GM20000 (cell line): ENCODE measurements at regions not wholly inside any gene's neighbourhood (a gene's known extent, or its start where the extent isn't known, plus 50 kb on each side); places are given as distances from the start of the nearest gene placed in this dataset.

Experiments used
- DNase-seq: peaks from one replicate; pipeline ENCODE4 v3.0.0; 2012; ENCODE audit warnings: low spot score
- TF ChIP-seq, protein P1 (sequence below): IDR thresholded peaks from 2 replicates; pipeline ENCODE4 v1.5.1; 2012; ENCODE audit warnings: mild to moderate bottlenecking, control low read depth; ENCODE audit errors: extremely low read depth, missing control alignments

GRCh38 chr17:31744511-31744951 lies 114.5 kb downstream of the COPRS start:
- TF ChIP-seq, protein P1, sequence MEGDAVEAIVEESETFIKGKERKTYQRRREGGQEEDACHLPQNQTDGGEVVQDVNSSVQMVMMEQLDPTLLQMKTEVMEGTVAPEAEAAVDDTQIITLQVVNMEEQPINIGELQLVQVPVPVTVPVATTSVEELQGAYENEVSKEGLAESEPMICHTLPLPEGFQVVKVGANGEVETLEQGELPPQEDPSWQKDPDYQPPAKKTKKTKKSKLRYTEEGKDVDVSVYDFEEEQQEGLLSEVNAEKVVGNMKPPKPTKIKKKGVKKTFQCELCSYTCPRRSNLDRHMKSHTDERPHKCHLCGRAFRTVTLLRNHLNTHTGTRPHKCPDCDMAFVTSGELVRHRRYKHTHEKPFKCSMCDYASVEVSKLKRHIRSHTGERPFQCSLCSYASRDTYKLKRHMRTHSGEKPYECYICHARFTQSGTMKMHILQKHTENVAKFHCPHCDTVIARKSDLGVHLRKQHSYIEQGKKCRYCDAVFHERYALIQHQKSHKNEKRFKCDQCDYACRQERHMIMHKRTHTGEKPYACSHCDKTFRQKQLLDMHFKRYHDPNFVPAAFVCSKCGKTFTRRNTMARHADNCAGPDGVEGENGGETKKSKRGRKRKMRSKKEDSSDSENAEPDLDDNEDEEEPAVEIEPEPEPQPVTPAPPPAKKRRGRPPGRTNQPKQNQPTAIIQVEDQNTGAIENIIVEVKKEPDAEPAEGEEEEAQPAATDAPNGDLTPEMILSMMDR: no peak
- DNase-seq: no peak

DNA sequence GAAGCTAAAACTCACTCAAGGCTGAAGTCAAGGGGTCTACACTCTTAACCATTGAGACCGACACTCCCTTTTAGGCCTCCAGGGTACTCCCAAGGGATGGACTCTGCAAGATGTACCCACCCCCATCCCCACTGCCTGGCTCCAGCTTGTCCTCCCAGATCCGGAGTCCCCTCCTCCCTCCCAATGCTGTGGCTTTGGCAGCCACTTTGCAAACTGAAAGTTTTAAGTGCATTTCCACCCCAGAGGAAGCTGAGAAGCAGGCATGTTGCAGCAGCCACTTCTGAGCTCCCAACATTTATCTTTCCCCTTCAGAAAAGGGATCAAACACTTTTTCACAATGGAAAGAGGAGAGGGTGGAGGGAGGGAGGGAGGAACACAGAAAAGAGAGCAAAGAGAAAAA lies 115.2 kb downstream of the COPRS start:
- TF ChIP-seq, protein P1: no peak
- DNase-seq: no peak

- DNase-seq: no peak
- TF ChIP-seq, protein P1: no peak
Measured at GRCh38 chr17:31741371-31741770, 117.7 kb downstream of the COPRS start.

DNA sequence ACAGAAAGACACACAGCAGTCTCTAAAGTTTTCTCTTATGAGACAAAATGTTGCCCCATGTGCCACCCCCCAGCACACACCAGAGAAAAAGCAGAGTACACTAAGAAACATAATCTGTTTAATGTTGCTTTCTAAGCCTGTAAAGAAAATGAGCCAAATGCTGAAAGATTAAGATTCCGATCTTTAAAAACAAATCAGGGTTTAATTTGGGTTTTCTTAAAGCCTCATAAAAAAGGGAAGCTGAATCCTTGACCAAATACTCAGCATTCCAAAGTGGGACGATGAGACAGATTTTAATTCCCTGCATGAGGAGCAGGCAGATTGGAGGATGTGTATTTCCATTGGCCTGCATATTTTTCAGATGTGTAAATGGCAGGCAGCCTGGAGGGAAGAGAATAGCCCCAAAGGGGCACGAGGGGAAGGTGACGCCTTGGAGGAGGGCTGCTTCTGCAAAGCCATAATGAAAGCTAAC lies 118.4 kb downstream of the COPRS start:
- no peak for DNase-seq
- TF ChIP-seq, protein P1: no peak

GRCh38 chr17:31738996-31739699 lies 119.9 kb downstream of the COPRS start:
- DNase-seq: no peak

GRCh38 chr17:31738488-31738887 lies 120.6 kb downstream of the COPRS start:
- no peak for DNase-seq
- TF ChIP-seq, protein P1: no peak

More at GRCh38 chr17:31738996-31739699, 119.9 kb downstream of the COPRS start:
- TF ChIP-seq, protein P1: no peak

GRCh38 chr17:31738067-31738466 lies 121.0 kb downstream of the COPRS start:
- TF ChIP-seq, protein P1: no peak
- DNase-seq: no peak
